Neutrophil (primary cell): ENCODE measurements at regions not wholly inside any gene's neighbourhood (a gene's known extent, or its start where the extent isn't known, plus 50 kb on each side); places are given as distances from the start of the nearest gene placed in this dataset.

Experiments used
- H3K27ac ChIP-seq: fragments of 200-600 bp; sonication (generic); 2 replicates; pipeline ENCODE4 v1.5.1; 2016; ENCODE audit warnings: mild to moderate bottlenecking, moderate library complexity
- H3K27me3 ChIP-seq: fragments of 200-600 bp; sonication (generic); 2 replicates; pipeline ENCODE4 v1.6.0; 2016; ENCODE audit warnings: mild to moderate bottlenecking
- H3K36me3 ChIP-seq: fragments of 200-600 bp; sonication (generic); 2 replicates; pipeline ENCODE4 v1.5.1; 2017
- H3K4me1 ChIP-seq, 2 experiments: fragments of 200-600 bp in 1 of 2; sonication (generic) in 1 of 2; 1 replicate in 1 of 2; 2 replicates in 1 of 2; pipeline versions ENCODE4 v1.5.1 to v1.6.1; 2013 to 2016; ENCODE audit warnings: low read depth in 1 of 2, low read length in 1 of 2, mild to moderate bottlenecking in 1 of 2, moderate library complexity in 1 of 2; ENCODE audit not compliant: control insufficient read depth in 1 of 2, insufficient read depth in 1 of 2
- H3K4me3 ChIP-seq, 2 experiments: fragments of 200-600 bp in 1 of 2; sonication (generic) in 1 of 2; 1 replicate in 1 of 2; 2 replicates in 1 of 2; pipeline ENCODE4 v1.5.1; 2013 to 2016; ENCODE audit warnings: low read depth in 1 of 2, low read length in 1 of 2, mild to moderate bottlenecking in 1 of 2, moderate library complexity in 1 of 2
- H3K9me3 ChIP-seq: fragments of 200-600 bp; sonication (generic); 2 replicates; pipeline ENCODE4 v1.5.1; 2016
- TF ChIP-seq, protein P1 (sequence below): fragments of 200-600 bp; sonication (generic); IDR thresholded peaks from 2 replicates; pipeline ENCODE4 v1.5.1; 2016; ENCODE audit warnings: antibody characterized with exemption

DNA sequence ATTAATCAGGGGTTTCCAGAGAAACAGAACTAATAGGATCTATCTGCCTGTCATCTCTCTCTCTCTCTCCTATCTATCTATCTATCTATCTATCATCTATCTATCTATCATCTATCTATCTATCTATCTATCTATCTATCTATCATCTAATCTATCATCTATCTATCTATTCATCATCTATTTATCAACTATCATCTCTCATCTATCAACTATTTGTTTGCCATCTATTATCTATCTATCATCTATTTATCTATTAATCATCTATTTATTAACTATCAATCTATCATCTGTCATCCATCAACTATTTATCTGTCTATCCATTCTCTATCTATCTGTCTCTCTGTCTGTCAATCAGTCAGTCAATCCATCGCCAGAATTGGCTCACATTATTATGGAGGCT, 70.0 kb upstream of the MRPS6 start:
- no peak overlapping the region for H3K4me3 ChIP-seq
- TF ChIP-seq, protein P1, sequence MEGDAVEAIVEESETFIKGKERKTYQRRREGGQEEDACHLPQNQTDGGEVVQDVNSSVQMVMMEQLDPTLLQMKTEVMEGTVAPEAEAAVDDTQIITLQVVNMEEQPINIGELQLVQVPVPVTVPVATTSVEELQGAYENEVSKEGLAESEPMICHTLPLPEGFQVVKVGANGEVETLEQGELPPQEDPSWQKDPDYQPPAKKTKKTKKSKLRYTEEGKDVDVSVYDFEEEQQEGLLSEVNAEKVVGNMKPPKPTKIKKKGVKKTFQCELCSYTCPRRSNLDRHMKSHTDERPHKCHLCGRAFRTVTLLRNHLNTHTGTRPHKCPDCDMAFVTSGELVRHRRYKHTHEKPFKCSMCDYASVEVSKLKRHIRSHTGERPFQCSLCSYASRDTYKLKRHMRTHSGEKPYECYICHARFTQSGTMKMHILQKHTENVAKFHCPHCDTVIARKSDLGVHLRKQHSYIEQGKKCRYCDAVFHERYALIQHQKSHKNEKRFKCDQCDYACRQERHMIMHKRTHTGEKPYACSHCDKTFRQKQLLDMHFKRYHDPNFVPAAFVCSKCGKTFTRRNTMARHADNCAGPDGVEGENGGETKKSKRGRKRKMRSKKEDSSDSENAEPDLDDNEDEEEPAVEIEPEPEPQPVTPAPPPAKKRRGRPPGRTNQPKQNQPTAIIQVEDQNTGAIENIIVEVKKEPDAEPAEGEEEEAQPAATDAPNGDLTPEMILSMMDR = no peak
- H3K9me3 ChIP-seq = no peaks in the 10 kb centered on the region
- no peaks in the 10 kb centered on the region for H3K27me3 ChIP-seq
- no peaks in the 10 kb centered on the region for H3K36me3 ChIP-seq
- H3K4me1 ChIP-seq = no peaks in the 10 kb centered on the region
- no peak overlapping the region for H3K27ac ChIP-seq

DNA sequence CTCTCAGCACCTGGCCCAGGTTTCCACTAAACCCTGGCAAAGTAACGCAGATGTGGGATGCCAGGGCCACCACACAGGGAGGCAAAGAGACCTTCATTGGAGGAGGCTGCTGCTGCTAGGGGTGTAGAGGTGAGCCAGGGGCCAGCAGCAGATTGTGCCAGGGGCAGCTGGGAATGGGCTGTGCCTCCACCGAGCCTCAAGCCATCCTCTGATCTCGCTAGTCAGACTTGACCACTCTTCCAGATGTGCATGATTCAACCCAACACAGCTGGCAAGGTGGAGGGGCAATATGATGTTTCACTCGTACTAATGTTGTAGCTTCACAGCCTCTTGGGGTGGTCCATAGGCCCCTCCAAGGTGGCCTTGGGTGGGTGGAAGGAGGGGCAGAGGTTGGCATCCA, 73.0 kb upstream of the MRPS6 start:
- Histone ChIP-seq H3K9me3 (no peaks in the 10 kb centered on the region), H3K27ac (no peak overlapping the region), H3K4me1 (no peaks in the 10 kb centered on the region), H3K36me3 (no peaks in the 10 kb centered on the region), H3K4me3 (no peak overlapping the region), H3K27me3 (no peaks in the 10 kb centered on the region)
- TF ChIP-seq, protein P1 = no peak

DNA sequence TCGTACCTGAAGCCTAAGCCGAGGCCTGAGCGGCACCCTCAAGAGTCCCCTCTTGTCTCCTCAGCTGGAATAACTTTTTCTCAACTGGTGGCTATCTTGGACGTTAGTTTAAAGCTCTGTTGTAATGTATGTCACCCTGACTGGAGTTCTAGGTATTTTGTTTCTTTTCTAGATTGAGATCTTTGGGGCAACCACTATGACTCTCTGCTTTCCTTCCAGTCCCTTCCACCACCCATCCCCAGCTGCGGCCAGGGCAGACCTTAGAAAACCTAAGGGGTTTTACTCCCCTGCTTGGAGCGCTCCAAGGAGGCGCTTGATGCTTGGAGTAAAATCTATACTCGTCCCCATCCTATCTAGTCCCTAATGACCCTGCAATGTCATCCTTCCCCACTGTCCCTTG, 74.6 kb upstream of the MRPS6 start:
- Histone ChIP-seq H3K27ac (no peak overlapping the region), H3K36me3 (no peaks in the 10 kb centered on the region), H3K4me3 (no peak overlapping the region), H3K9me3 (no peaks in the 10 kb centered on the region), H3K4me1 (peaks cover 2% of the 10 kb centered on the region in 2 experiments), H3K27me3 (no peaks in the 10 kb centered on the region)
- TF ChIP-seq, protein P1 = no peak

DNA sequence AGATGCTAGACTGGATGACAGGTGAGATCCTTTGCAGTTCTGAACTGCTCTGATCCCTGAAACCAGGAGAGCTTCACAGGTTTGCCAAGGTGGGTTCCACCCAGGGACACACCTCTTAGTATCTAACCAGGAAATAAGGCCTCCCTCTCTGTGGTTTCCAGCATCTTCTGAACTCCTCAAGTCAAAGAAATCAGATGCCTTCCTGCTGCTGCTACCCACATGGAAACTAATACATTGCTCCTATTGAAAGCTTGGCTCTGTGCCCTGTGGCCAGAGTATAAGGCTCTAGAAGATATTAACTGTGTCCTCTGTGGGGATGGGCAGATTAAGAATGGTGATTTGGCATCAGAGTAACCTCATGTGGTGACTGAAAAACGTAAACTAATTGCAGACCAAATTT, 75.0 kb upstream of the MRPS6 start:
- H3K27me3 ChIP-seq = no peaks in the 10 kb centered on the region
- H3K4me3 ChIP-seq = no peak overlapping the region
- TF ChIP-seq, protein P1 = no peak
- no peak overlapping the region for H3K27ac ChIP-seq
- H3K4me1 ChIP-seq = peaks cover 4 to 6% of the 10 kb centered on the region in 2 experiments
- H3K36me3 ChIP-seq = no peaks in the 10 kb centered on the region
- no peaks in the 10 kb centered on the region for H3K9me3 ChIP-seq

DNA sequence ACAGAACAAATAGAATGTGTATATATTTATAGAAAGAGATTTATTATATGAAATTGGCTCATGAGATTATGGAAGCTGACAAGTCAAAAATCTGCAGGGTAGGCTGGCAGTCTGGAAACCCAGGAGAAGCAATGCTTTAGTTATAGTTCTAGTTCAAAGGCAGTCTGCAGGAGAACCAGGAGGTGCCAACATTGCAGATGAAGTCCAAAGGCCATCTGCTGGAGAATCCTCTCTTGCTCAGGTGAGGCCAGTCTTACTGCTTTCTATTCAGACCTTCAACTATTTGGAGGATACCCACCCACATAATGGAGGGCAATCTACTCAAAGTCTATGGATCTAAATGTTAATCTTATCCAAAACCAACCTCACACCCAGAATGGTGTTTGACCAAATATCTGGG, 75.9 kb upstream of the MRPS6 start:
- Histone ChIP-seq H3K4me3 (no peak overlapping the region), H3K36me3 (no peaks in the 10 kb centered on the region), H3K9me3 (no peaks in the 10 kb centered on the region), H3K4me1 (peaks cover 4 to 6% of the 10 kb centered on the region in 2 experiments), H3K27ac (no peak overlapping the region), H3K27me3 (no peaks in the 10 kb centered on the region)
- TF ChIP-seq, protein P1 = no peak

DNA sequence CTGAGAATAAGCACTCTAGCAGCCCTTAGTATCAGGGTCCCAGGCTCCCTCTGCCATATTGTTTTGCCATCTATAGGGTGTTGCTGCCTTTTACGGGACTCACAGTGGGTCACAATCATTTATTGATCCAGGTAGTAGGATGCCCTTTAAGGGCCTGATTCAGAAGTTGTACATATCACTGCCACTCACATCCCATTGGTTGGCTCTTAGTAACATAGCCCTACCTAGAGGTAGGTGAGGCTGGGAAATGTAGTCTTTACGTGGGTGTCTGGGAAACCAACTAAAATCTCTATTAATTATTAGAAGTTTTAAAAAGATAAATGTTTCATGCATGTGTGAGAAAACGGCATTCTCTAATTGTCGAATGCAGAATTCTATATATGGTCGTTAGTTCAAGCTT, 78.8 kb upstream of the ATP5PO start:
- H3K9me3 ChIP-seq = no peaks in the 10 kb centered on the region
- H3K36me3 ChIP-seq = no peaks in the 10 kb centered on the region
- TF ChIP-seq, protein P1 = no peak
- H3K27ac ChIP-seq = no peak overlapping the region
- H3K4me3 ChIP-seq = no peak overlapping the region
- peaks cover 4 to 6% of the 10 kb centered on the region in 2 experiments for H3K4me1 ChIP-seq
- H3K27me3 ChIP-seq = no peaks in the 10 kb centered on the region
